ENCODE measurements at regions not wholly inside any gene's neighbourhood (a gene's known extent, or its start where the extent isn't known, plus 50 kb on each side); places are given as distances from the start of the nearest gene placed in this dataset.

GRCh38 chr6:126531840-126532239 is 191.9 kb downstream of the CENPW start:
- TF ChIP-seq CTCF (IDR thresholded peaks at IDR 0.05) (no peak), POLR2A (IDR thresholded peaks at IDR 0.05) (no peak)

All from body of pancreas (tissue), 4 donors.